NCI-H2081 treated with DMSO at 0.1 percent for 48 hours (cell line): ENCODE measurements at regions not wholly inside any gene's neighbourhood (a gene's known extent, or its start where the extent isn't known, plus 50 kb on each side); places are given as distances from the start of the nearest gene placed in this dataset.
"Not testable (repeated sequence)": the region's sequence is repeated elsewhere in the genome, so short reads cannot be mapped to it uniquely, and the experiment has no call there.

Experiments
- DNase-seq: peaks from one replicate; lab custom pipeline; 2025; lab: John Stamatoyannopoulos, UW

- no peak for DNase-seq
Measured at GRCh38 chr1:79519084-79519760, 512.7 kb upstream of the ADGRL4 start.

- no peak for DNase-seq
Measured at GRCh38 chr1:79517470-79518224, 511.1 kb upstream of the ADGRL4 start.

GRCh38 chr1:79507770-79508169, 501.2 kb upstream of the ADGRL4 start:
- no peak for DNase-seq

GRCh38 chr1:79501153-79501552, 494.6 kb upstream of the ADGRL4 start:
- no peak for DNase-seq

- no peak for DNase-seq
Measured at GRCh38 chr1:79499541-79499940, 493.0 kb upstream of the ADGRL4 start.

GRCh38 chr1:79497193-79497773, 490.8 kb upstream of the ADGRL4 start:
- peak; percentile 2 for DNase-seq

- DNase-seq, result no peak
Measured at GRCh38 chr1:79496129-79496528, 489.6 kb upstream of the ADGRL4 start.

GRCh38 chr1:79493702-79494101, 487.2 kb upstream of the ADGRL4 start:
- not testable (repeated sequence) for DNase-seq

GRCh38 chr1:79488572-79489121, 482.1 kb upstream of the ADGRL4 start:
- not testable (repeated sequence) for DNase-seq

- no peak for DNase-seq
Measured at GRCh38 chr1:79478728-79479373, 472.3 kb upstream of the ADGRL4 start.

- DNase-seq, result no peak
Measured at GRCh38 chr1:79478160-79478559, 471.6 kb upstream of the ADGRL4 start.

- DNase-seq, result no peak
Measured at GRCh38 chr1:79472067-79472656, 465.6 kb upstream of the ADGRL4 start.

- DNase-seq, result no peak
Measured at GRCh38 chr1:79469139-79469538, 462.6 kb upstream of the ADGRL4 start.

- DNase-seq, result no peak
Measured at GRCh38 chr1:79460773-79461436, 454.4 kb upstream of the ADGRL4 start.

- no peak for DNase-seq
Measured at GRCh38 chr1:79457562-79458224, 451.2 kb upstream of the ADGRL4 start.

GRCh38 chr1:79448426-79448825, 441.9 kb upstream of the ADGRL4 start:
- no peak for DNase-seq

- DNase-seq, result no peak
Measured at GRCh38 chr1:79441238-79441637, 434.7 kb upstream of the ADGRL4 start.

GRCh38 chr1:79437540-79437939, 431.0 kb upstream of the ADGRL4 start:
- no peak for DNase-seq

- no peak for DNase-seq
Measured at GRCh38 chr1:79431340-79431739, 424.8 kb upstream of the ADGRL4 start.

GRCh38 chr1:79430437-79430836, 423.9 kb upstream of the ADGRL4 start:
- DNase-seq, result no peak

GRCh38 chr1:79422726-79423125, 416.2 kb upstream of the ADGRL4 start:
- peak; percentile 14 for DNase-seq
